IMR-90 (cell line): ENCODE measurements at regions not wholly inside any gene's neighbourhood (a gene's known extent, or its start where the extent isn't known, plus 50 kb on each side); places are given as distances from the start of the nearest gene placed in this dataset.

Experiments
- ATAC-seq: fragments of 200-7000 bp; cut with Tn5 transposase; 2 replicates; pipeline ENCODE4 v1.9.1; 2020; ENCODE audit warnings: low read depth, mild to moderate bottlenecking, moderate library complexity
- BruUV-seq: library from RNA; stranded (reverse); fragments of 400-500 nt; replicated peaks from 2 replicates; lab custom pipeline; 2021; lab: Mats Ljungman, UMichigan
- CTCF ChIA-PET: fragments of 300-600 bp; formaldehyde crosslinking; extraction: SDS; loops from one replicate; lab custom pipeline; 2021; ENCODE audit warnings: antibody characterized with exemption; lab: Yijun Ruan, JAX
- POLR2A ChIA-PET: fragments of 300-600 bp; sonication (Branson Sonifier 250); formaldehyde crosslinking; loops from one replicate; lab custom pipeline; 2022; ENCODE audit warnings: antibody characterized with exemption; ENCODE audit not compliant: unreplicated experiment; lab: Charles Lee
- DNase-seq: peaks from one replicate; pipeline ENCODE4 v3.0.0; 2013
- H2AFZ ChIP-seq: replicated peaks from 2 replicates; pipeline ENCODE3; 2013; ENCODE audit warnings: low read length, mild to moderate bottlenecking; ENCODE audit not compliant: poor library complexity
- H2AK5ac ChIP-seq: 2 replicates; pipeline ENCODE4 v1.6.1; 2013; ENCODE audit warnings: low read depth, low read length, inconsistent platforms
- H2AK9ac ChIP-seq: replicated peaks from 2 replicates; pipeline ENCODE3; 2013; ENCODE audit warnings: mild to moderate bottlenecking, low read depth, low read length, moderate library complexity; ENCODE audit not compliant: poor library complexity
- H2BK120ac ChIP-seq: 2 replicates; pipeline ENCODE4 v1.6.1; 2013; ENCODE audit warnings: low read depth, low read length, inconsistent platforms
- H2BK15ac ChIP-seq: 3 replicates; pipeline ENCODE4 v1.6.1; 2013; ENCODE audit warnings: low read depth, low read length, inconsistent platforms
- H2BK20ac ChIP-seq: 2 replicates; pipeline ENCODE4 v1.6.1; 2013; ENCODE audit warnings: low read depth, mild to moderate bottlenecking, inconsistent platforms, low read length, moderate library complexity
- H2BK5ac ChIP-seq: 2 replicates; pipeline ENCODE4 v1.6.1; 2013; ENCODE audit warnings: mild to moderate bottlenecking, low read depth, low read length, inconsistent platforms; ENCODE audit not compliant: poor library complexity, severe bottlenecking
- H3K14ac ChIP-seq: replicated peaks from 2 replicates; pipeline ENCODE4 v1.6.1; 2013; ENCODE audit warnings: low read depth, low read length, inconsistent platforms
- H3K18ac ChIP-seq: 2 replicates; pipeline ENCODE4 v1.6.1; 2013; ENCODE audit warnings: low read depth, low read length, control low read depth
- H3K23ac ChIP-seq: 2 replicates; pipeline ENCODE4 v1.6.1; 2013; ENCODE audit warnings: low read depth, low read length, inconsistent platforms
- H3K27ac ChIP-seq: 2 replicates; pipeline ENCODE4 v1.5.1; 2013; ENCODE audit warnings: mild to moderate bottlenecking, control low read depth, low read length; ENCODE audit not compliant: insufficient read depth
- H3K27me3 ChIP-seq: 2 replicates; pipeline ENCODE4 v1.6.1; 2013; ENCODE audit warnings: low read length; ENCODE audit not compliant: control insufficient read depth, insufficient read depth
- H3K36me3 ChIP-seq: 2 replicates; pipeline ENCODE4 v1.6.1; 2013; ENCODE audit warnings: low read length, mixed read lengths; ENCODE audit not compliant: control insufficient read depth, insufficient read depth
- H3K4ac ChIP-seq: 2 replicates; pipeline ENCODE4 v1.6.1; 2013; ENCODE audit warnings: low read depth, low read length, inconsistent platforms
- H3K4me1 ChIP-seq: 2 replicates; pipeline ENCODE4 v1.6.1; 2013; ENCODE audit warnings: low read length, mixed read lengths; ENCODE audit not compliant: control insufficient read depth, insufficient read depth
- H3K4me2 ChIP-seq: 2 replicates; pipeline ENCODE4 v1.6.1; 2013; ENCODE audit warnings: low read depth, mild to moderate bottlenecking, control low read depth, low read length, moderate library complexity
- H3K4me3 ChIP-seq: 2 replicates; pipeline ENCODE4 v1.5.1; 2013; ENCODE audit warnings: low read depth, mild to moderate bottlenecking, control low read depth, low read length, moderate library complexity; ENCODE audit not compliant: insufficient read depth
- H3K56ac ChIP-seq: 2 replicates; pipeline ENCODE4 v1.6.1; 2013; ENCODE audit warnings: low read length, inconsistent platforms; ENCODE audit not compliant: insufficient read depth; ENCODE audit errors: extremely low read depth
- H3K79me1 ChIP-seq, 2 experiments: 2 replicates each; pipeline ENCODE4 v1.6.1; 2013; ENCODE audit warnings: low read length in 2 of 2, inconsistent platforms in 1 of 2, low read depth in 1 of 2
- H3K9ac ChIP-seq: 2 replicates; pipeline ENCODE4 v1.6.1; 2013; ENCODE audit warnings: low read depth, low read length, control low read depth
- H3K9me1 ChIP-seq: 2 replicates; pipeline ENCODE4 v1.6.1; 2013; ENCODE audit warnings: low read length, inconsistent platforms; ENCODE audit not compliant: insufficient read depth
- H3K9me3 ChIP-seq: 2 replicates; pipeline ENCODE4 v1.6.1; 2013; ENCODE audit warnings: low read length; ENCODE audit not compliant: control insufficient read depth, insufficient read depth
- H4K20me1 ChIP-seq: 2 replicates; pipeline ENCODE4 v1.6.1; 2013; ENCODE audit warnings: low read length, inconsistent platforms; ENCODE audit not compliant: insufficient read depth
- H4K5ac ChIP-seq: 2 replicates; pipeline ENCODE4 v1.6.1; 2013; ENCODE audit warnings: mild to moderate bottlenecking, low read depth, low read length, control low read depth
- H4K8ac ChIP-seq, 2 experiments: 2 replicates each; pipeline ENCODE4 v1.6.1; 2013; ENCODE audit warnings: low read depth in 2 of 2, low read length in 2 of 2, control low read depth in 1 of 2, inconsistent platforms in 1 of 2
- H4K91ac ChIP-seq: 2 replicates; pipeline ENCODE4 v1.6.1; 2013; ENCODE audit warnings: low read depth, low read length, inconsistent platforms; ENCODE audit not compliant: insufficient read depth
- CEBPB ChIP-seq: IDR thresholded peaks from 2 replicates; pipeline ENCODE4 v1.6.1; 2012; ENCODE audit warnings: low read depth, low read length, improper control_type of control experiment
- FOS ChIP-seq: fragments of 150-350 bp; IDR thresholded peaks from 2 replicates; pipeline ENCODE4 v1.6.1; 2016; ENCODE audit warnings: low read depth, low read length
- MXI1 ChIP-seq: IDR thresholded peaks from 2 replicates; pipeline ENCODE4 v1.6.1; 2012; ENCODE audit warnings: low read depth, mild to moderate bottlenecking, low read length, moderate library complexity, borderline replicate concordance
- NFE2L2 ChIP-seq: fragments of 150-350 bp; IDR thresholded peaks from 2 replicates; pipeline ENCODE4 v1.6.1; 2016; ENCODE audit warnings: low read depth, mild to moderate bottlenecking, low read length
- POLR2A ChIP-seq: IDR thresholded peaks from 2 replicates; pipeline ENCODE4 v1.6.1; 2012; ENCODE audit warnings: mild to moderate bottlenecking, low read depth, low read length
- RAD21 ChIP-seq: IDR thresholded peaks from 2 replicates; pipeline ENCODE4 v1.6.1; 2012; ENCODE audit warnings: low read length, improper control_type of control experiment
- RCOR1 ChIP-seq: IDR thresholded peaks from 2 replicates; pipeline ENCODE4 v1.6.1; 2012; ENCODE audit warnings: mild to moderate bottlenecking, low read length, improper control_type of control experiment; ENCODE audit not compliant: insufficient replicate concordance
- RFX5 ChIP-seq: IDR thresholded peaks from 2 replicates; pipeline ENCODE4 v1.8.0; 2012; ENCODE audit warnings: low read depth, mild to moderate bottlenecking, low read length, moderate library complexity
- WGBS, 2 experiments: methylation state at CpG; one replicate each; pipeline versions ENCODE4 v1.1.5 to v1.1.7; 2013; ENCODE audit warnings: missing lambda C conversion rate in 2 of 2; ENCODE audit not compliant: insufficient read length in 1 of 2; ENCODE audit errors: extremely low coverage in 2 of 2; 5-methylcytosine and 5-hydroxymethylcytosine counted together
- dilution Hi-C: fragments of 300-500 bp; cut with HindIII; formaldehyde crosslinking; loops from one replicate; pipeline ENCODE4 v1.14.3; 2018; ENCODE audit warnings: low sequenced_read_pairs; ENCODE audit not compliant: unreplicated experiment
- in situ Hi-C: fragments of 300-500 bp; cut with MboI; formaldehyde crosslinking; loops from 3 replicates; pipeline ENCODE4 v1.14.3; 2019; ENCODE audit warnings: low sequenced_read_pairs, inconsistent platforms, mixed read lengths
- intact Hi-C: fragments of 100-400 bp; cut with micrococcal nuclease; formaldehyde crosslinking; loops from 2 replicates; pipeline ENCODE4 v1.10.0; 2022
- TF ChIP-seq, protein P1 (sequence below): conservative IDR thresholded peaks from 2 replicates; pipeline ENCODE4 v1.5.1; 2012; ENCODE audit warnings: mild to moderate bottlenecking, low read depth, low read length, improper control_type of control experiment

GRCh38 chr20:40519918-40520317 lies 169.1 kb downstream of the MAFB start:
- Histone ChIP-seq H3K4me1 (no peaks in the 10 kb centered on the region), H2BK5ac (no peak overlapping the region), H4K5ac (no peak overlapping the region), H2AK5ac (no peak overlapping the region), H3K4me3 (no peak overlapping the region), H3K36me3 (no peaks in the 10 kb centered on the region), H3K9ac (no peak overlapping the region), H3K4ac (no peak overlapping the region), H4K20me1 (no peaks in the 10 kb centered on the region), H4K8ac (no peak overlapping the region), H3K9me3 (no peaks in the 10 kb centered on the region), H2BK20ac (no peak overlapping the region), H3K79me1 (no peaks in the 10 kb centered on the region), H4K91ac (no peak overlapping the region), H3K4me2 (no peak overlapping the region), H2AFZ (no peak overlapping the region), H3K18ac (no peak overlapping the region), H2BK15ac (no peak overlapping the region), H3K23ac (no peak overlapping the region), H3K14ac (no peak overlapping the region), H3K9me1 (no peaks in the 10 kb centered on the region), H2AK9ac (no peak overlapping the region), H3K56ac (no peak overlapping the region), H2BK120ac (no peak overlapping the region), H3K27me3 (no peaks in the 10 kb centered on the region), H3K27ac (no peak overlapping the region)
- intact Hi-C loops (no loop called here), dilution Hi-C loops (no loop called here), in situ Hi-C loops (no loop called here)
- POLR2A ChIA-PET, result no interaction called here
- BruUV-seq, result no TSS peak
- CTCF ChIA-PET, result no interaction called here
- ATAC-seq (no peak), DNase-seq (no peak)
- no CpG with 5 or more reads among the region's 3 CpGs for WGBS, 2 experiments
- TF ChIP-seq RCOR1 (no peak), FOS (no peak), NFE2L2 (no peak), MXI1 (no peak), RFX5 (no peak), POLR2A (no peak), RAD21 (no peak), CEBPB (no peak)
- TF ChIP-seq, protein P1, sequence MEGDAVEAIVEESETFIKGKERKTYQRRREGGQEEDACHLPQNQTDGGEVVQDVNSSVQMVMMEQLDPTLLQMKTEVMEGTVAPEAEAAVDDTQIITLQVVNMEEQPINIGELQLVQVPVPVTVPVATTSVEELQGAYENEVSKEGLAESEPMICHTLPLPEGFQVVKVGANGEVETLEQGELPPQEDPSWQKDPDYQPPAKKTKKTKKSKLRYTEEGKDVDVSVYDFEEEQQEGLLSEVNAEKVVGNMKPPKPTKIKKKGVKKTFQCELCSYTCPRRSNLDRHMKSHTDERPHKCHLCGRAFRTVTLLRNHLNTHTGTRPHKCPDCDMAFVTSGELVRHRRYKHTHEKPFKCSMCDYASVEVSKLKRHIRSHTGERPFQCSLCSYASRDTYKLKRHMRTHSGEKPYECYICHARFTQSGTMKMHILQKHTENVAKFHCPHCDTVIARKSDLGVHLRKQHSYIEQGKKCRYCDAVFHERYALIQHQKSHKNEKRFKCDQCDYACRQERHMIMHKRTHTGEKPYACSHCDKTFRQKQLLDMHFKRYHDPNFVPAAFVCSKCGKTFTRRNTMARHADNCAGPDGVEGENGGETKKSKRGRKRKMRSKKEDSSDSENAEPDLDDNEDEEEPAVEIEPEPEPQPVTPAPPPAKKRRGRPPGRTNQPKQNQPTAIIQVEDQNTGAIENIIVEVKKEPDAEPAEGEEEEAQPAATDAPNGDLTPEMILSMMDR, result no peak
